ENCODE measurements at regions not wholly inside any gene's neighbourhood (a gene's known extent, or its start where the extent isn't known, plus 50 kb on each side); places are given as distances from the start of the nearest gene placed in this dataset.

DNA sequence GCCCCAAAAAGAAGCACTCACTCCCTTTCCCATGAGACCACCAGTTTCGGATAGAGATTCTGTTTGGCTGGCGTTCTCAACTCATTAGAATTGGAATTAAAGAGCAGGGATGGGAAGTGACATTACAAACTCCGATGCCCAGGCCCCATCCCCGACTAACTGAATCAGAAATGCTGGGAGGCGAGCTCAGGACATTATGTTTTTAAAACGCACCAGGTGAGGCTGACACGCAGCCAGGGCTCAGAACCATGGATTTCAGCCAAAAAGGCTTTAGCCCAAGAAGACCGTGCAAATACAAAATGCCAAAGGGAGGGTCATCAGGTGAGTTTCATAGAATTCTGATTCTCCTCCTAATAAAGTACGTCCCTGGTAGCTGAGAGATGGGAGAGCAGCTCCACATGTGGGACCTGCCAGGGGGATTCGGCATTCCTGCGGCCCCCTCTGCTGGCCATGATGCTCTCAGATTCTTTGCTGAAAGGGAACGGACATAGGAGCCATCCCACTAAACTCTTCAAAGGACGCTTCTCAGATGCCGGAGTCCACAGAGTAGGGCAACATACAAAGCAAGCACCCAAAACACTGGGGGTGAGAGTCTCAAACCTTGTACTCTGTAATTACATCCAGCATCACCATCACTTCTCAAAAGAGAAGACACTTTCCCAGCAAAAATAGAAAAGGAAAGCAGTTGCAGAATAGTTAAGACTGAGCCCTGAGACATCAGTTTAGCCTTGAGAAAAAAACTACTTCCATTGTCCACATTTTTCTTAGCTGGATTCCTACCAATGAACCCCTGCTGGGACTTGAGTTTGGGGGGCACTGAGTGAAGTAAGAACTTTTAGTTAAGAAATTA lies 205.2 kb downstream of the BMP7 start:
- Histone ChIP-seq H3K4me2 (ENCODE audit: low read length) (no peak overlapping the region), H3K4me1 (ENCODE audit: insufficient read depth, low read length, poor library complexity, severe bottlenecking) (no peaks in the 10 kb centered on the region), H3K36me3 (ENCODE audit: insufficient read depth, low read length) (no peaks in the 10 kb centered on the region), H3K9me3 (ENCODE audit: low read length) (no peaks in the 10 kb centered on the region), H3K79me2 (ENCODE audit: insufficient read depth, low read depth, low read length) (no peaks in the 10 kb centered on the region), H2AFZ (ENCODE audit: low read length) (no peak overlapping the region), H4K20me1 (ENCODE audit: insufficient read depth, low read length) (no peaks in the 10 kb centered on the region), H3K27ac (ENCODE audit: low read depth, low read length, poor library complexity, severe bottlenecking) (no peak overlapping the region), H3K9me2 (ENCODE audit: insufficient read depth, low read length) (no peaks in the 10 kb centered on the region), H3K4me3 (ENCODE audit: low read depth, low read length, poor library complexity, severe bottlenecking) (no peak overlapping the region)
- CTCF ChIA-PET (ENCODE audit: unreplicated experiment): no interaction called here
- POLR2A ChIA-PET: no interaction called here
- no peak for TF ChIP-seq EZH2phosphoT487 (IDR thresholded peaks at IDR 0.05; ENCODE audit: borderline replicate concordance, low read depth, low read length)
- TF ChIP-seq, protein P1, sequence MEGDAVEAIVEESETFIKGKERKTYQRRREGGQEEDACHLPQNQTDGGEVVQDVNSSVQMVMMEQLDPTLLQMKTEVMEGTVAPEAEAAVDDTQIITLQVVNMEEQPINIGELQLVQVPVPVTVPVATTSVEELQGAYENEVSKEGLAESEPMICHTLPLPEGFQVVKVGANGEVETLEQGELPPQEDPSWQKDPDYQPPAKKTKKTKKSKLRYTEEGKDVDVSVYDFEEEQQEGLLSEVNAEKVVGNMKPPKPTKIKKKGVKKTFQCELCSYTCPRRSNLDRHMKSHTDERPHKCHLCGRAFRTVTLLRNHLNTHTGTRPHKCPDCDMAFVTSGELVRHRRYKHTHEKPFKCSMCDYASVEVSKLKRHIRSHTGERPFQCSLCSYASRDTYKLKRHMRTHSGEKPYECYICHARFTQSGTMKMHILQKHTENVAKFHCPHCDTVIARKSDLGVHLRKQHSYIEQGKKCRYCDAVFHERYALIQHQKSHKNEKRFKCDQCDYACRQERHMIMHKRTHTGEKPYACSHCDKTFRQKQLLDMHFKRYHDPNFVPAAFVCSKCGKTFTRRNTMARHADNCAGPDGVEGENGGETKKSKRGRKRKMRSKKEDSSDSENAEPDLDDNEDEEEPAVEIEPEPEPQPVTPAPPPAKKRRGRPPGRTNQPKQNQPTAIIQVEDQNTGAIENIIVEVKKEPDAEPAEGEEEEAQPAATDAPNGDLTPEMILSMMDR (conservative IDR thresholded peaks at IDR 0.05; ENCODE audit: low read length): peak; percentile 72
- DNase-seq (ENCODE audit: low spot score): peak; percentile 14
- intact Hi-C loops (cut with micrococcal nuclease; ENCODE audit: unreplicated experiment): no loop called here
- BruUV-seq (replicated peaks): no TSS peak

- no peaks in the 10 kb centered on the region for H3K4me1 ChIP-seq (ENCODE audit: insufficient read depth, low read length, poor library complexity, severe bottlenecking)
- no peaks in the 10 kb centered on the region for H3K36me3 ChIP-seq (ENCODE audit: insufficient read depth, low read length)
- H3K4me2 ChIP-seq (ENCODE audit: low read length): no peak overlapping the region
- H4K20me1 ChIP-seq (ENCODE audit: insufficient read depth, low read length): no peaks in the 10 kb centered on the region
- no peaks in the 10 kb centered on the region for H3K9me3 ChIP-seq (ENCODE audit: low read length)
- H2AFZ ChIP-seq (ENCODE audit: low read length): no peak overlapping the region
- intact Hi-C loops (cut with micrococcal nuclease; ENCODE audit: unreplicated experiment): no loop called here
- no peaks in the 10 kb centered on the region for H3K79me2 ChIP-seq (ENCODE audit: insufficient read depth, low read depth, low read length)
- H3K9me2 ChIP-seq (ENCODE audit: insufficient read depth, low read length): no peaks in the 10 kb centered on the region
- no peak overlapping the region for H3K27ac ChIP-seq (ENCODE audit: low read depth, low read length, poor library complexity, severe bottlenecking)
- no peak overlapping the region for H3K4me3 ChIP-seq (ENCODE audit: low read depth, low read length, poor library complexity, severe bottlenecking)
- POLR2A ChIA-PET: no interaction called here
- no peak for TF ChIP-seq EZH2phosphoT487 (IDR thresholded peaks at IDR 0.05; ENCODE audit: borderline replicate concordance, low read depth, low read length)
- TF ChIP-seq, protein P1 (conservative IDR thresholded peaks at IDR 0.05; ENCODE audit: low read length): no peak
- CTCF ChIA-PET (ENCODE audit: unreplicated experiment): no interaction called here
- no TSS peak for BruUV-seq (replicated peaks)
- DNase-seq (ENCODE audit: low spot score): no peak
Observed at GRCh38 chr20:57062241-57062640, 204.2 kb downstream of the BMP7 start.

- Histone ChIP-seq H3K4me1 (ENCODE audit: insufficient read depth, low read length, poor library complexity, severe bottlenecking) (no peaks in the 10 kb centered on the region), H4K20me1 (ENCODE audit: insufficient read depth, low read length) (no peaks in the 10 kb centered on the region), H3K4me2 (ENCODE audit: low read length) (no peak overlapping the region), H3K9me3 (ENCODE audit: low read length) (no peaks in the 10 kb centered on the region), H3K27ac (ENCODE audit: low read depth, low read length, poor library complexity, severe bottlenecking) (no peak overlapping the region), H3K79me2 (ENCODE audit: insufficient read depth, low read depth, low read length) (no peaks in the 10 kb centered on the region), H3K9me2 (ENCODE audit: insufficient read depth, low read length) (no peaks in the 10 kb centered on the region), H3K36me3 (ENCODE audit: insufficient read depth, low read length) (no peaks in the 10 kb centered on the region), H2AFZ (ENCODE audit: low read length) (no peak overlapping the region), H3K4me3 (ENCODE audit: low read depth, low read length, poor library complexity, severe bottlenecking) (no peak overlapping the region)
- no peak for DNase-seq (ENCODE audit: low spot score)
- TF ChIP-seq, protein P1 (conservative IDR thresholded peaks at IDR 0.05; ENCODE audit: low read length): no peak
- no peak for TF ChIP-seq EZH2phosphoT487 (IDR thresholded peaks at IDR 0.05; ENCODE audit: borderline replicate concordance, low read depth, low read length)
- intact Hi-C loops (cut with micrococcal nuclease; ENCODE audit: unreplicated experiment): no loop called here
- no TSS peak for BruUV-seq (replicated peaks)
- POLR2A ChIA-PET: interaction anchor here (0.7 kb wide), 1 partner anchor 460 kb away, joined by 3 read pairs; no protein-coding TSS in a partner anchor
- CTCF ChIA-PET (ENCODE audit: unreplicated experiment): no interaction called here
Observed at GRCh38 chr20:57062696-57063270, 203.7 kb downstream of the BMP7 start.

All from OCI-LY7 (cell line).